ENCODE measurements at regions not wholly inside any gene's neighbourhood (a gene's known extent, or its start where the extent isn't known, plus 50 kb on each side); places are given as distances from the start of the nearest gene placed in this dataset.

DNA sequence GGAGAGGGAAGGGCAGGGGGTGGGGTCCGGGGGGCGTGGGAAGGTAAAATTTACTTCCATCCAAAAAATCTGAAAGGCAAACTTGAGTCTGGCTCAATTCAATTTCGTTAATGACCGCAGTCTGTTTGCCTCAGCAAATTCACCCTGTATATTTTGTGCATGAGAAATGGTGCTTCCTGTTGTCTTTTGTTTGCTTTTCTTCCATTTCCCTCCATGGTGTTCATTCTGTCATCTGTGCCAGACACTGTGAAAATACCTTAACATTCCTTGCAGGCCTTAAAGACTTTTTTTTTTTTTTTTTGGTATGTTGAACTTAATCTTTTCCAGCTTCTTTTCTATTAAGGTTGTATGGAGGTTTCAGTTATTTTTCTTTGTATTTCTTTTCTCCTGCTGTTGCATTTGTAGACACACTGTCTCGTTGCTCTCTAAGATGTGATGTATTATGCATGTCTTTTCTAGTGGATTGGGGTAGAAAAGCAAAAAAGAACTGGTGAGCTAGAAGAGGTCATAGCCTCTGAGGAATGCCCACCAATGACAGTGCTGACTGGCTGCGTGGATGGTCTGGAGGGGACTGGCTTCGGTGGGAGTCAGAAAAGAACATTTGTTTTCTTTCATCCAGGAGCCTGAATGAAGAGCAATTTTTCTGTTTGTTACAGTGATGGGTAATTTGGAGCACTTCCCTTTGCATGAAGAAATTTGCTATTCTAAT lies 585.0 kb upstream of the MAP3K7 start:
- no peak overlapping the region for H3K4me3 ChIP-seq (ENCODE audit: low read length)
- H3K4me1 ChIP-seq (ENCODE audit: low read length), result no peaks in the 10 kb centered on the region
- no peaks in the 10 kb centered on the region for H3K36me3 ChIP-seq (replicated peaks; ENCODE audit: insufficient read depth, low read length)
- no peaks in the 10 kb centered on the region for H3K9me2 ChIP-seq (replicated peaks; ENCODE audit: insufficient read depth, low read length)
- H2AFZ ChIP-seq (ENCODE audit: low read length), result no peak overlapping the region
- H3K79me2 ChIP-seq (ENCODE audit: low read length), result no peaks in the 10 kb centered on the region
- H3K27me3 ChIP-seq (replicated peaks; ENCODE audit: insufficient read depth, low read length), result no peaks in the 10 kb centered on the region
- no peaks in the 10 kb centered on the region for H3F3A ChIP-seq (ENCODE audit: insufficient read depth, low read length)
- no peak overlapping the region for H3K4me2 ChIP-seq (ENCODE audit: low read depth, low read length)
- no peaks in the 10 kb centered on the region for H4K20me1 ChIP-seq (ENCODE audit: insufficient read depth, low read length)
- H3K27ac ChIP-seq (ENCODE audit: low read length), result no peak overlapping the region
- TF ChIP-seq EZH2 (optimal IDR thresholded peaks at IDR 0.05; ENCODE audit: low read depth, low read length) (no peak), EZH2phosphoT487 (IDR thresholded peaks at IDR 0.05; ENCODE audit: low read length) (no peak)
- TF ChIP-seq, protein P1, sequence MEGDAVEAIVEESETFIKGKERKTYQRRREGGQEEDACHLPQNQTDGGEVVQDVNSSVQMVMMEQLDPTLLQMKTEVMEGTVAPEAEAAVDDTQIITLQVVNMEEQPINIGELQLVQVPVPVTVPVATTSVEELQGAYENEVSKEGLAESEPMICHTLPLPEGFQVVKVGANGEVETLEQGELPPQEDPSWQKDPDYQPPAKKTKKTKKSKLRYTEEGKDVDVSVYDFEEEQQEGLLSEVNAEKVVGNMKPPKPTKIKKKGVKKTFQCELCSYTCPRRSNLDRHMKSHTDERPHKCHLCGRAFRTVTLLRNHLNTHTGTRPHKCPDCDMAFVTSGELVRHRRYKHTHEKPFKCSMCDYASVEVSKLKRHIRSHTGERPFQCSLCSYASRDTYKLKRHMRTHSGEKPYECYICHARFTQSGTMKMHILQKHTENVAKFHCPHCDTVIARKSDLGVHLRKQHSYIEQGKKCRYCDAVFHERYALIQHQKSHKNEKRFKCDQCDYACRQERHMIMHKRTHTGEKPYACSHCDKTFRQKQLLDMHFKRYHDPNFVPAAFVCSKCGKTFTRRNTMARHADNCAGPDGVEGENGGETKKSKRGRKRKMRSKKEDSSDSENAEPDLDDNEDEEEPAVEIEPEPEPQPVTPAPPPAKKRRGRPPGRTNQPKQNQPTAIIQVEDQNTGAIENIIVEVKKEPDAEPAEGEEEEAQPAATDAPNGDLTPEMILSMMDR (IDR thresholded peaks at IDR 0.05; ENCODE audit: low read length), result no peak
- H3K9me3 ChIP-seq (replicated peaks; ENCODE audit: insufficient read depth, low read length), result no peaks in the 10 kb centered on the region
- no peak overlapping the region for H3K9ac ChIP-seq (ENCODE audit: low read length)
- no peak for DNase-seq

DNA sequence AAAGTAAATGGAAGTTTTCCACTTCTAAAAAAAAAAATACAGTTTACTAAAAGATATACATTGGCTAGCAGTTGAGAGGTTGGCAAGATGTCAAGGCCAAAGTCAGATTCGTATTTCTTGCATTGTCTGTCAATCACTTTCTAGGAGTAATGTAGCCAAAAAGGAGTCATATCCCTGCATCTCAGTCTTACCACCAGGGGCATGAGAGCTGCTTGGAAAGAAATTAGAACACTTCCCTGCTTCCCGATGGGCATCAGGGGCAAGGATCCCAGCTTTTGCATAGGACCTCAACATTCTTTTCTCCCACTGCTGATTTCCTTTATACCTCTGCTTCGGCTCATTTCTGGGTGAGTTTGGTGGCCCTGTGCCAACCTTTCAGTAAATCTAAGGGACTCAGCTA lies 581.0 kb upstream of the MAP3K7 start:
- no peak for DNase-seq
- H3K27ac ChIP-seq (ENCODE audit: low read length), result no peak overlapping the region
- no peaks in the 10 kb centered on the region for H3K27me3 ChIP-seq (replicated peaks; ENCODE audit: insufficient read depth, low read length)
- no peak overlapping the region for H3K4me2 ChIP-seq (ENCODE audit: low read depth, low read length)
- no peaks in the 10 kb centered on the region for H3K9me3 ChIP-seq (replicated peaks; ENCODE audit: insufficient read depth, low read length)
- no peak overlapping the region for H2AFZ ChIP-seq (ENCODE audit: low read length)
- TF ChIP-seq EZH2 (optimal IDR thresholded peaks at IDR 0.05; ENCODE audit: low read depth, low read length) (no peak), EZH2phosphoT487 (IDR thresholded peaks at IDR 0.05; ENCODE audit: low read length) (no peak)
- TF ChIP-seq, protein P1 (IDR thresholded peaks at IDR 0.05; ENCODE audit: low read length), result no peak
- H4K20me1 ChIP-seq (ENCODE audit: insufficient read depth, low read length), result no peaks in the 10 kb centered on the region
- H3K9ac ChIP-seq (ENCODE audit: low read length), result no peak overlapping the region
- H3F3A ChIP-seq (ENCODE audit: insufficient read depth, low read length), result no peaks in the 10 kb centered on the region
- no peaks in the 10 kb centered on the region for H3K9me2 ChIP-seq (replicated peaks; ENCODE audit: insufficient read depth, low read length)
- H3K36me3 ChIP-seq (replicated peaks; ENCODE audit: insufficient read depth, low read length), result no peaks in the 10 kb centered on the region
- H3K4me3 ChIP-seq (ENCODE audit: low read length), result no peak overlapping the region
- H3K4me1 ChIP-seq (ENCODE audit: low read length), result no peaks in the 10 kb centered on the region
- no peaks in the 10 kb centered on the region for H3K79me2 ChIP-seq (ENCODE audit: low read length)

DNA sequence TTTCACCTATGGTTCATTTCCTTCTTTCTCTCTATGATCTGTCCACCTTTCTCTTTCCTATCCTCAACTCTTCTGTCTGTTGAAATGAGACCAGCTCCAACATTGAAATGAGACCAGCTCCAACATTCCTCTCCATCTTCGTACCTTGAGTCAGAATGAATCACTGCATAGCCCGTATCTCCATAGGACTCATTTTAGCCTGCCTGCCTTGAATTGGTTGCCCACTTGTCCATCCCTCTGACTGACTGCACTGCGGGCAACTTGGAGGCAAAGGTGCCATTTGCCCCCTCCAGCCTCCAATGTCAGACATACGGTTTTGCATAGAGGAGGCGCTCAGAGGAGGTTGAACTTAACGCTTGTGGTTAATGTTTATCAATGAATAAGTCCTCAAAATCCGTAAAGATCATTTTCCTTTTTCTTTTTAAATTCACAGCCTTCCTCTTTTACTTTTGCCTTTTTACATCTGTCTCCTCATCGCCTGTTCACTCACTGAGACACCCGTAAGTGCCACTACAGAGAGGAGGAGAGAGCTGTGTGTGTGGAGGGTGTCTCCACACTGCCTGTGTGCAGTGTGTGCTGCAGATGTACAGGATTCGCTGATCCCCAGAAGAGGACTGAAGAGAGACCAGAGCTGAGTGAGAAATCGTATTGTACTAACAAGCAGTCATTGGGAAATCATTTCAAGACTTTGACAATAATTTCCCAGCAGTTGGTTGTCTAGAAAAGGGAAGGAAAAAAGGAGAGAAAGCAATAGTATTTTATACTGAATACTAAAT lies 579.6 kb upstream of the MAP3K7 start:
- Histone ChIP-seq H3K4me2 (ENCODE audit: low read depth, low read length) (no peak overlapping the region), H4K20me1 (ENCODE audit: insufficient read depth, low read length) (no peaks in the 10 kb centered on the region), H3K79me2 (ENCODE audit: low read length) (no peaks in the 10 kb centered on the region), H3K4me1 (ENCODE audit: low read length) (no peaks in the 10 kb centered on the region), H3K4me3 (ENCODE audit: low read length) (no peak overlapping the region), H3K9me2 (replicated peaks; ENCODE audit: insufficient read depth, low read length) (no peaks in the 10 kb centered on the region), H3K9me3 (replicated peaks; ENCODE audit: insufficient read depth, low read length) (no peaks in the 10 kb centered on the region), H3F3A (ENCODE audit: insufficient read depth, low read length) (no peaks in the 10 kb centered on the region), H3K36me3 (replicated peaks; ENCODE audit: insufficient read depth, low read length) (no peaks in the 10 kb centered on the region), H3K27ac (ENCODE audit: low read length) (no peak overlapping the region), H2AFZ (ENCODE audit: low read length) (no peak overlapping the region), H3K27me3 (replicated peaks; ENCODE audit: insufficient read depth, low read length) (no peaks in the 10 kb centered on the region), H3K9ac (ENCODE audit: low read length) (no peak overlapping the region)
- DNase-seq, result no peak
- no peak for TF ChIP-seq EZH2phosphoT487 (IDR thresholded peaks at IDR 0.05; ENCODE audit: low read length)
- TF ChIP-seq, protein P1 (IDR thresholded peaks at IDR 0.05; ENCODE audit: low read length), result no peak

All from MM.1S (cell line).